ENCODE measurements at regions not wholly inside any gene's neighbourhood (a gene's known extent, or its start where the extent isn't known, plus 50 kb on each side); places are given as distances from the start of the nearest gene placed in this dataset.

DNA sequence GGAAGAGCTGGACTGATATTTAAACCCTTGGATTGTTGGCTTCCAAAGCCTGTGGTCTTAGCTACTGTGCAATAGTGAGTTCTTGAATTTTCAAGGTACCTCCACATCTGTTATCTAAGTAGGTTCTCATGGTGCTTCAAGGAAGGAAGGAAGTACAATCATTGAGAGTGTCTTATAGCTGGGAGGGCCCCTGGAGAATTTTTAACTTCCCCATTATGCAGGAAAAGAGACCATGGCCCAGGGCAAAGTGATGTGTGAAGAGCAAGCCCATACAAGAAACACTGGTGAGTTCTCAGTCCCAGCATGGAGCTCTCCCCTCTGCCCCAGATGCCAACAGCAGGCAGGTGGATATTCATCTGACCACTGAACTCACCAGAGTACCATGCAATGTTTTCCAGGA is 169.0 kb upstream of the IRX6 start:
- DNase-seq (ENCODE audit: low read depth) = no peak

DNA sequence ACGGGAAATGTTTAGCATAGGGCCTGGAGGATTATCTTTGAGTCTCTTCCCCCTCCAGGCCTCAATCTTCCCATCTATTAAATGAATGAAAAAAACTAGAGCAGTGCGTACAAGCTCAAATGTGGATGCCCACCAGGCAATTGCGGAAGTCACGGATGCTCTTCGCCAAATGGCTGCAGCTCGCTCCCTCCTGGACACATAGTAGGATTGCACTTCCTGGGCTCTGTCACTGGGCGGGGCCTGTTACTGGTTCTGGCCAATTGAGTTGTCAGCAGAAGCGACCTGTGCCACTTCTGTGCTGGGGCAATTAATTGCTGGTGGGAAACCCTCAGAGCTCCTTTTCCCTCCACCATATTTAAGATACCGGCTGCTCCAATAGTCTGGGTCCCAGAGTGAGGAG is 168.2 kb upstream of the IRX6 start:
- no peak for DNase-seq (ENCODE audit: low read depth)

DNA sequence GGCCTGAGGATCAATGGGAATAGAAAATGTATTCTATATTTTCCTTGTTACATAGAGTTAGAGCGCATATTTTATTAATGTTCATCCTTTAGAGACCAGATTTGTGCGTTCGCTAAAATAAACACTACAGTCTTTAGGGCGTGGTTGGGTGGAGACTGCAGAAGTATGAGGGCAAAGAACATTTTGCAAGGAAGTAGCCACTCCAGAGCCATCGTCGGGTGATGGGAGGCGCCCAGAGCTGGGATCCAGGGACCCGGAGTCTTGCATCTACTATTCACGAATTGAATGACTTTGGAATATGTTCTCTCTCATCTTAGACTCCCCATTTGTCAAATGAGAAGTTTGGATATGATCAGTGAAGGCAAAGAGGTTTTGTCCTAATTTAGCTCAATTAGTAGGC is 154.2 kb upstream of the IRX6 start:
- DNase-seq (ENCODE audit: low read depth) = no peak

DNA sequence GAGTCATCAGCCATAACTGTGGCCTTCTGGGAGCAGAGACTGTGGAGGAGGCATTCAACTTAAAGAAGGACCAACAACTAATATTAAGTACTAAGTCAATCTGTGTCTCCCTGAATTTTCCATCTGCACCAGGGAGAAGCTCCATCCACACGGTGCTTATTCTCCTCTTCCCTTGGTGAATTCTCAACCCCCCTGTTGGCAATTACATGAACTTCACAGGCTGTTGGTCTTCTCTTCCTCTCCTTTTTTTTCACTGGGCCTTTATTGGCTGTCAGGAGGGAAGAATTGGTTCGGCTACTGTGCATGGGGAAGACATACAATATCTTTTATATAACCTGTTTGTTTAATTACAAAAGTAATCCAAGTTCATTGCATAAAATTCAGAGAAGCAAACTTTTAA is 152.8 kb upstream of the IRX6 start:
- no peak for DNase-seq (ENCODE audit: low read depth)

DNA sequence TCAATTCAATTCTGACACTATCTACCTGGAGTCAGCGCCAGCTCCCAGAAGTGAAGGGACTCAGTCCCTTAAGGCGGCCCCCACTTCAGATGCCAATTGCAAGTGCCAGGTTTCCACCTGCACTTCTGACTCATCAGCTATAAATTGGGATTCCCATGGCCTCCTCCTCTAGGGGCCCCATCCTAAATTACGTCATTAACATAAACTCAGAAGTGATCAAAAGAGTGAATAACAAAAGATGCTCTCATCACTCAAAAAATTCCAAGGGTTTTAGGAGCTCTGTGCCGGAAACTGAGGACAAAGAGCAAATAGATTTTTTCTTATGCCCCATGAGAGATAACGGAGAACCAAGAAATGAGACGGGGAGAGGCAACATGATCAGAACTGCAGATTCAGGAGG is 148.6 kb upstream of the IRX6 start:
- no peak for DNase-seq (ENCODE audit: low read depth)

DNA sequence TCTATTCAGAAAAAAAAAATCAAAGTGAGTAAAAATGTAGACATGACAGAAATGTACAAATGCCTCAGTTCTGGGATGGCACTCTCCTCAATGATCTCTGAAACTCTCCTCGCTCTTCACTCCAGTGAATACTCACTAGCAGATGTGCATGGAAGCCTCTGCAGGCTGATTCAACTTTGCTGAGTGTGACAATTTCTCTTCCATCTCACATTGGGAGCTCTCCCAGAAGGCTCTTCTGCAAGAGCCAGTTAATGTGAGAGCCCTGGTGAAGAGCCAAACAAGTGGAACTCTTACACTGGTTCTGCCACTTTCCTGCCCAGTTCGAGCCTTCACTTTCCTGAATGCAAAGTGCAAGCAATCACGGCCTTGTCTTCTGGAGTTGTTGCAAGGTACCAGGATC is 147.1 kb upstream of the IRX6 start:
- no peak for DNase-seq (ENCODE audit: low read depth)

DNA sequence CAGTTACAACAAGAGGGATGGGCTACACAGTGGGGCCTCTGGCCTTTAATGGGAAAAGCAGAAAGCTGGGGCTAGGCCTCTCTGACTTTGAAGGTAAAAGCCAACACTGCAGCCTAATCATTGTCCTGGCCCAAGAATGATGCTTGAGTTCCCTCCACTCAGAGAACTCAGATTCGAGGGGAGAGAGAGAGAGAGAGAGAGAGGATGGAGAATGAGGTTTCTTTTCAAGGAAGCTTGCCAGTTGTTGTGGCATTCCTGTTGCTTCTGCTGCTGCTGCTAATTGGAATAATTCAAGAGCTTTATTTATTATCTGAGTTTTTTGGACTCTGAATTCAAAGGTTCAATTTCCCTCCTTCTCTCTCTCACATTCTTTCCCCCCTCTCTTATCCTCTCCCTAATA is 144.6 kb upstream of the IRX6 start:
- no peak for DNase-seq (ENCODE audit: low read depth)

DNA sequence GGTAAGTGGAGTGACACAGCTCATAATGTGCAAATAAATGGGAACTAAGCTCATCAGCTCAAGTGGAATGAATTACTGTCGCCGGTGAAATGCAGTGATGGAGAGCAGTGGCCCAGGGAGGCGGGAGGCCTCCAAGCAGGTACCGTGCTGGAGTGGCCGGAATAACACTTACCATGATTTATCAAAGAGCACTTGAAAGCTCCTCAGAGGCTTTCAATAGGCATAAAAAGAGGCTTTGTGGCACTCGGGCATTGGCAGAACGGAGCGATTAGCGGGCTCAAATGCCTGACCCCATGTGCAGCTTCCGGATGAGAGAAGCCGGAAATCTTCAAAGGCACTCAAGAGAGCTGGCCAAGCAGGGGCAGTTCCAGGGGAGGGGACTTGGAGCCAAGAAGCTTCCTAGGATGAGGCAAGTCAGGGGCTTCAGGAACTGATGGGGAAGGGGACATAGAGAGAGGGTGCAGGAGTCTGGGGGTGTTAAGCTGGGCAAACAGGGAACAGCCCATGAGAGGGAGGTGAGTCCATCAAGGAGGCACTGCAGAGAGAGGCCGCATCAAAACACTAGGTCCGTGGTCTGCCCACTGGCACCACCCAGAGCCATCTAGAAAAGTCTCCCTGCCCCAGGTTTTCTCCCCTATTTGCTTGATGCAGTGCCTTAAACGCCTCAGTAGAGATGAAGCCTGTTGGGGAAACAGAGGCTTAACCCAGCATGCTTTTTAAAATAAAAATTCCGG is 144.0 kb upstream of the IRX6 start:
- no peak for DNase-seq (ENCODE audit: low read depth)

DNA sequence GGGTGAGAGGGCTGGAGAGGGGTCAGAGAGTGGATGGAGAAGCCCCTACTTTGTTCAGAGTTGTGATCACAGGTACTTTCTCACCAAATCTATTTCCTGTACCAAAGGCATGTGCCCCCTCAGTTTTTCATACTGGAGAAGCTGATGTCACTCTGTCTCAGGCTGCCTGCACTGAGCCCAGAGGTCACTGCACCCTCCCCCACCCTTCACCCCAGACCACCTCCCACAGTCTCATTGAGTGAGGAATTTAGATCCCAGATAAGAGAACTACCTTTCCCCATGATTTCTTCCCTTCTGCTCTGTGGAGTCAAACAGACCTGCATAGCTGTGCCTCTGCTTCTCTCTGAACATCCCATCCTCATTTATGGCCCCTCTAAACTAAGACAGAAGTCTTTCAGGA is 140.0 kb upstream of the IRX6 start:
- DNase-seq (ENCODE audit: low read depth) = no peak

DNA sequence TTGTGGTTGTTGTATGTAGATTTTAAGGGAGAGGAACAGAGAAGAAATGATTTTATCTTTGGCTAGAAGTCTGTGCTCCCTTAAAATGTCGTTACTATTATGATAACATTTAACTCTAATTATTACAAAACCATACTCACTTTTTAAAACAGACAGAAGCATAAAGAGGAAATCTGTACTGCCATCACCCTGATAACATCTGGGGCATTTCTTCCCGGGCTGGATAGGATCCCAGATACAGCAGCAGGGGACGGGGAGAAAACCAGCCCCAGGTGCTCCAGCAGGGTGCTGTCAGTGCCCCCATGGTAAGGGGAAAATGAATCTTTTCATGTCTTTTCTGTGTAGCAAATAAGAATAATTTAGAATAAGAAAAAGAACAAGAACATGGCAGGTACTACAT is 139.4 kb upstream of the IRX6 start:
- DNase-seq (ENCODE audit: low read depth) = no peak

DNA sequence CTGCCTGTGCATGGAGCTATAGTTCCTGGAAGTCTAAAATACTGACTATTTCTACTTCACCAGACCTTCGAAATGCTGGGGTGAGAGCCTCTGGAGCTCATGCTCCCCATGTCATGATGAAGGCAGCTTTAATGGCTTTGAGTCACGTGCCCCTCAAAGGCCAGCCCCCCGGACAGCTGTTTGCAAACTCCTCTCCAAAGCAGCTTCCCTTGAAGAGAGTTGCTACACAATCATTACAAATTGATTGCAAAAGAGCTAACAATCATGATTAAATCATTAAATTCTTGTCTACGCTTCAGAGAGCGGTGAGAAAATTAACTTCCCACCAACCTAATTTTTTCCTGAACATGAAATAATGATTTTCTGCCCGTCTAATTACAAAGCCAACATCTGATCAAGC is 134.8 kb upstream of the IRX6 start:
- DNase-seq (ENCODE audit: low read depth) = no peak

DNA sequence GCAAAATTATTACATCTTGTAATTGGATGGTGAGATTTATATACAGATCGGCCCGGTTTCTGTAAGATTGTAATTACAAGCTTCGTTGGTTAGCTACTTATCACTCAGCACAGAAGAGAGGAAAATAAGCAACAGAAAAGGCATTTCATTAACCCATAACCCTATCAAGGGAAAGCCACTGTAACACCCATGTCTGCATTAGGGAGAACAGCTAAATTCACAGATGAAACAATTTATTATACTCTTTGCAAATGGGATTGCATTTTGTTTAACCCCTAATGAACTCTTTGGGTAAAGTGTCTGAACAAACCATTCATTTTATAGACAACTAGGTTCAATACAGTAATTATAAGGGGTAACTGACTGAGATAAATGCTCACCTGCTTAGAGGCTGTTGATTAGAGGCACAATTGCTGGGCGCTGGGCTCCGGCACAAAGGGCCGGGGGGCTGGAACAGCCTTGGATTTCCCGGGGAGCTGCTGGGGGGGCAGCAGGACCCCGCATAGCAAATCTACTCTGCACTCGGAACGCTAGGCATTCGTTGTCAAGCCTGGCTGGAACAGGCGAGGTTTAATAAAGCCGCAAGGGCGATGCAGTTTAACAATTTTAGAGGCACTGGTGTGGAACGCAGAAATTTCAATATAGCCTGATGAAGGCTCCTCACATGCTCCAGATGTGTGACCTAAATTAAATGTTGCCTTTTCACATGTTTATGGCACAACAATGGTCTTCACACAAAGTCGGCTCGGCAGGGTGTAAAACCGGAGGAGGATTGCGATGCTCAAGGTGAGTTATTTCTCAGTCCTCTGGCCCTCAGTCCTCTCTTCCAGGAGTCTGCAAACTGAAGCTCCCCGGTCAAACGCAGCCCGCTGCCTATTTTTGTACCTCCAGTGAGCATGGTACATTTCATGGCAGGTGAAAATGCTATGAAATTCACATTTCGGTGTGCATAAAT is 134.0 kb upstream of the IRX6 start:
- DNase-seq (ENCODE audit: low read depth) = no peak

DNA sequence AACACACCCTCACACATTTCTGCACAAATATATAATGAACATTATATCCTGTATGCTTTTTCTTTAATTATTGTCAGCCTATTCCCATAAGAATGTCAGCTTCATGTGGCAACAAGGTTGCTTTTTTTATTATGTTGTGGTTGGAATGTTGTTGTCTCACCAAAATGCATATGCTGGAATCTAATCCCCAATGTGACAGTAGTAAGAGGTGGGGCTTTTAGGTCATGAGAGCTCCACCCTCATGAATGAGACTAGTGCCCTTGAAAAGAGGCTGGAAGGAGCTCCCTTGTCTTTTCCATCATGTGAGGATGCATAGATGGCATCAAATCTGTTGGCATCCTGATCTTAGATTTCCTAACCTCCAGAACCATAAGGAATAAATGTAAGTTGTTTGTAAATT is 131.3 kb upstream of the IRX6 start:
- no peak for DNase-seq (ENCODE audit: low read depth)

DNA sequence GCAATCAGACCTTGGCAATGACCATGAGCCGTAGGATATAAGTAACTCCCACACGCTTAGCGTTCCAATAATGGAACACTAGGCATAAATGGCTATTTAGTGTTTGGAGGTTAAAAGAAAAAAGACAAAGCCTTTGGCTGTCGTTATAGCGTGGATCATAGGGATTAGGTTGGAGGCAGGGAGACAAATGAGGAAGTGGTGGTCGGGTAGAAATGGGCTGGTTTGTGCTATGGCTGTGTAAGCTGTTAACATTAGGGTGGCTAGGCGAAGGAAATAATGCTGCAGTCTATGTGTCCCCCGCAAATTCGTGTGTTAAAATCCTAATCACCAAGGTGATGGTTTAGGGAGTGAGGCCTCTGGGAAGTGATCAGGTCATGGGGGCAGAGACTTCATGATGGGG is 120.4 kb upstream of the IRX6 start:
- DNase-seq (ENCODE audit: low read depth) = no peak

DNA sequence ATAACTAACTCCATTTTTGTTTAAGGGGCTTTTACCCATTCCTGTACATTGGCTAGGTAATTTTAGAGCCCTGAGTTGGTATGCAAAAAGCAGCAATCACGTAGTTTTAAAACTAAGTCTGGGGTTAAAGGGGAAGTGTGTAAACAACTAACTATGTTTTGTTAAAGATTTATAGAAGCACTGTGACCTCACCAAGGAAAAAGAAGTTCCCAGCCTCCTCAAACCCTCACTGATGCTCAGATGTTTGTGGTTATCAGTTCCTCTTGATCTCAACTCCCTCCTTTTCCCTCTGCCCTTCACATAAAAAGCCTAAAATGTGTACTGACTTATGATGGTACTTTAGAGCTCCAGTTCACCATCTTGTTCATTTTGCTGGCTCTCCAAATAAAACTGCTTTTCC is 119.9 kb upstream of the IRX6 start:
- DNase-seq (ENCODE audit: low read depth) = no peak

DNA sequence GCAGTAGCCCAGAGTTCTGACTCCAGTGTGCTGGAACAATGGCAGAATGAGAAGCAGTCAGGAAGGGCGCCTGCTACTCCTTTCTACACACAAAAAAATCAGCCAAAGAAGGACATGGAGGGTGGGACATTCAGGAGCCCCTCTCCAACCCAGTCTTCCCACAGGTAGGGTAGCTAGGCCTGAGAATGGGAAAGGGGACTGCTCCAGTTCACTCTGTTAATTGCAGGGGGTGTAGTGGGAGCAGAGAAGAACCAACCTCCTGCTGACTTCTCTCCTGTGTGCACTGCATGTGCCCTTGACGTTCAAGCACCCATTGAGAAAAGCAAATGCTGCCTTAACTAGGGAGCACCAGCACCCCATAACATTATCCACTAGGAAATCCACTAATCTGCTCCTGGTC is 119.1 kb upstream of the IRX6 start:
- no peak for DNase-seq (ENCODE audit: low read depth)

DNA sequence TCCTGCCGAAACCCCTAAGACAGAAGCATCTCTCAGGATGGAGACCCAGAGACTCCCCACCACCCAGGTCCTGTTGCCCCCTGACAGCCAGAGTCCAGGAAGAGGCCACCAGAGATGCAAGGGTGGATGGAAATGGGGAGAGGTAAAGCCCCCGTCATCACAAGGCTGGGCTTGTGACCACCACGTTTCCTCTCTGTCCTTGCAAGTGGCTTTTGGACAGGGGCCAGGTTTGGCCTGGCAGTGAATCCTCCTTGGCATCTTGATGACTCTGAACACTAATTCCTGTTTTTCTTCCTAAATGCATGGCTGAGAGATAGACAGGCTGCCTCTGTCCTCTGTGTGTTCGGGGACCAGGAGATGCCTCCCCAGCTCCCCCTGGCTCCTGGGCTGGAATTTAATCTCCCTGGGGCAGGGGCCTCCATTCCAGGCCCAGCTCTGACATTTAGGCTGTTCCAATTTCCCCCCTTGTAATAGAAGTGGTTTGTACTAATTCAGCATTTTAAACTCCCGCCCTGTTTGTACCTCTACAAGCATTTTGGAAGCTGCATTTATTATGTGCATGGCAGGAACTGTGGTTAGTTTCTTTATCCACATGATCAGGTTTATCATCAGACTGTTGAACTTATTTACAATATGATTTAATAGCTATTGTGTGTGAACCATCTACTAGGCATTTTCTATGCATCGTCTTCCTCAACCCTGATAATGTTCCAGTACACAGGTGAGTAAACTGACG is 116.1 kb upstream of the IRX6 start:
- DNase-seq (ENCODE audit: low read depth) = no peak

DNA sequence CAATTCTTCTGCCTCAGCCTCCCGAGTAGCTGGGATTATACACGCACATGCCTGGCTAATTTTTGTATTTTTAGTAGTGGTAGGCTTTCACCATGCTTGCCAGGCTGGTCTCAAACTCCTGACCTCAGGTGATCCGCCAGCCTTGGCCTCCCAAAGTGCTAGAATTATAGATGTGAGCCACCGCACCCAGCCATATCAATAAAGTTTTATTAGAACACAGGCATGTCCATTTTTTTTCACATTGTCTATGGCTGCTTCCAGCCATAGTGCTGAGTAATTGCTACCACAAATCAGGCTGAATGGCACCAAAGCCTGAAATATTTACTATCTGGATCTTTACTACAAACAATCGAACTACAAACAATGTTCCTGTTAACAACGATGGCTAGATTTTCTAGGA is 114.4 kb upstream of the IRX6 start:
- no peak for DNase-seq (ENCODE audit: low read depth)

DNA sequence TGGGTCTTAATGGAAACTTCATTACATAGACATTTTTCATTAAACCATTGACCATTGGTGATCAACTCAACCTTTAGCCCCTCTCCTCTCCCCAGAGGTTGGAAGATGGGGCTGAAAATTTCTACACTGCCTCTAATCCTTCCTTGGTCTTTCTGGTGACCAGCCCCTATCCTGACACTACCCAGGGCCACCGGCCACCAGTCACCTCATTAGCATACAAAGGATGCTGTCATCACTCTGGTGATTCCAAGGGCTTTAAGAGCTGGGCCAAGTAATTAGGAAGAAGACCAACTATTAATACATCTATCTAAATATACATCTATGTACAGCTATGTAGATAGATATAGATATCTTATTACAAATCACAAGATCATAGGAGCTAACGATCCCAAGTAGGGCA is 111.2 kb upstream of the IRX6 start:
- no peak for DNase-seq (ENCODE audit: low read depth)

DNA sequence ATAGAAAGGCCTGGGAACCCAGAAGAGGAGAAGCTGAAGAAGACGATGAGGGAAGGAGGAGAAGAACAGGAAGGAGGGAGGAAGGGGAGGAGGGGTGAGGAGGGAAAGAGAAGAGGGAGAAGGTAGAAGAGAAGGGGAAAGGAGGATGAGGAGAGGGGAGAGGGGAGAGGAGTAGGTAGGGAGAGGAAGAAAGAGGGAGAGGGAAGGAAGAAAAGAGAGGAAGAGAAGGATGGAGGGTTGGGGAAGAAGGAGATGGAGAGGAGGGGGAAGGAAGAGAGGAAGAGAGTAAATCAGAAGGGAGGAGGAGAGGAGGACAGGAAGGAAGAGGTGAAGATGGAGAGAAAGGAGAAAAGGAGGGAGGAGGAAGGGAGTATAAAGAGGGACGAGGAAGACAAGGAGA is 109.6 kb upstream of the IRX6 start:
- no peak for DNase-seq (ENCODE audit: low read depth)

DNA sequence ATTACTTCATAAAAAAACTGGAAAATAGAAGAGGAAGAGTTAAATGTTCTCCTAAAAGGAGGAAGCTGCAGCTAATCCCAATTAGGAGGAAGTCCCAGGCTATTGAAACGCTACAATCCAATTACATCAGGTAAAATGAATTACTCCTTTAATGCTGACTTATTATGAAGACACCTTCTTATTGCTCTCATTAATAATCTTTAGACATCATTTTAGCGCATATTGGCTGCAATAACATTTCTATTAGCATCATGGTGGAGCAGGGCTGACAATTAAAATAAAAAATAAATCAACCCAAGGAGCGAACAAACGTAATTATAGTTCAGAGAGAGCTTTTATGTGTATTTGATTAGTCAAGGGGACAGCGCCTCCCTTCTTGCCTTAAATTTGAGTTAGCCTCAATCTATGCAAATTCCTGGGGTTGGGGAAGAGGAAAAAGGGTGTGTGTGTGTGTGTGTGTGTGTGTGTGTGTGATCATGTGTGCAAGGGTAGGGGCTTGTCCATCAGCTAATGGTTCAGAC is 109.0 kb upstream of the IRX6 start:
- no peak for DNase-seq (ENCODE audit: low read depth)

DNA sequence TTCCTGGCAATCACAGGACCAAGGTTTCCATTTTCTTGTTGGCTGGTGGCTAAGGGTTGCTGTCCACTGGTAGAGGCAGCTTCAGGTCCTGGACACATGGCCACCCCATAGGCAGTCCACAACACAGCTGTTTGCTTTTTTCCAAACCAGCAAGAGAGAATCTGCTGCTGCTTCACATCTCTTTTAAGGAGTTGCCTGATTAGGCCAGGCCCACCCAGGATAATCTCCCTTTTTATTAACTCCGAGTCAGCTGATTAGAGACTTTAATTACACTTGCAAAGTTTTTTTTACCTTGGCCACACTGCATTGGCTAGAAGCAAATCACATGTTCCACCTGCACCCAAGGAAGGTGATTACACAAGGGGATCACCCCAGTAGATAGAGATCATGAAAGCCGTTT is 106.6 kb upstream of the IRX6 start:
- no peak for DNase-seq (ENCODE audit: low read depth)

Data from forelimb muscle (tissue), 1 donor.